ENCODE measurements at regions not wholly inside any gene's neighbourhood (a gene's known extent, or its start where the extent isn't known, plus 50 kb on each side); places are given as distances from the start of the nearest gene placed in this dataset.

DNA sequence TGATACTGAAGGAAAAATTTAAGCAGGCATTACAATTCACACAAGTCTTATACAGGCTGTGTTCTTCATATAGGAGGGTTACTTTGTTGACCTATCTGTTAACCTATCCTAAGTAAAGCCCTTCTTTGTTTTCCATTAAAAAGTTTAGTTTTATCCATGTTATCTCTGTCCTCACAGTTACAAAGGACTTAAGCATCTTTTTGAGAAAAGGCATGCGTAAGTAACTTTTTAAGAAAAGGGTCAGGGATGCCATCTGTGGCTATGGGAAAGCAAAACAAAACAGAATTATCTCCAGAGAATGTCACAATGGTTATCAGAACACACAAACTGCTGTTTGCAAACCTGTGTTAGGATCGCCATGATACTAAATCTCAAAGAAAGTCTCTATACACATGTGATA, 295.8 kb upstream of the MTPN start:
- WGBS, 2 experiments (ENCODE audit: extremely low coverage in 2 of 2, insufficient read length in 1 of 2) = no CpG with 5 or more reads among the region's 2 CpGs
- intact Hi-C loops (cut with micrococcal nuclease) = no loop called here
- Histone ChIP-seq H2AK5ac (ENCODE audit: low read depth, low read length) (no peak overlapping the region), H2BK120ac (ENCODE audit: low read depth, low read length) (no peak overlapping the region), H2BK15ac (ENCODE audit: low read depth, low read length) (no peak overlapping the region), H3K9me3 (ENCODE audit: control insufficient read depth, insufficient read depth, low read length) (no peaks in the 10 kb centered on the region), H4K5ac (ENCODE audit: low read depth, low read length) (no peak overlapping the region), H2BK5ac (ENCODE audit: low read depth, low read length, poor library complexity, severe bottlenecking) (no peak overlapping the region), H3K27ac (ENCODE audit: insufficient read depth, low read length) (no peak overlapping the region), H3K27me3 (ENCODE audit: control insufficient read depth, insufficient read depth, low read length) (no peaks in the 10 kb centered on the region), H3K4me2 (ENCODE audit: low read depth, low read length) (no peak overlapping the region), H3K9ac (ENCODE audit: low read depth, low read length) (no peak overlapping the region), H4K20me1 (ENCODE audit: insufficient read depth, low read length) (no peaks in the 10 kb centered on the region), H4K8ac (ENCODE audit: low read depth in 2 of 2, low read length in 2 of 2) (no peak overlapping the region), H3K4me1 (ENCODE audit: control insufficient read depth, insufficient read depth, low read length) (no peaks in the 10 kb centered on the region), H3K9me1 (ENCODE audit: insufficient read depth, low read length) (no peaks in the 10 kb centered on the region), H3K79me1 (ENCODE audit: low read depth in 1 of 2, low read length in 2 of 2) (no peaks in the 10 kb centered on the region), H3K56ac (ENCODE audit: extremely low read depth, insufficient read depth, low read length) (no peak overlapping the region), H3K4ac (ENCODE audit: low read depth, low read length) (no peak overlapping the region), H4K91ac (ENCODE audit: insufficient read depth, low read depth, low read length) (no peak overlapping the region), H2BK20ac (ENCODE audit: low read depth, low read length) (no peak overlapping the region), H2AK9ac (replicated peaks; ENCODE audit: low read depth, low read length, poor library complexity) (no peak overlapping the region), H3K14ac (replicated peaks; ENCODE audit: low read depth, low read length) (no peak overlapping the region), H3K36me3 (ENCODE audit: control insufficient read depth, insufficient read depth, low read length) (no peaks in the 10 kb centered on the region), H3K4me3 (ENCODE audit: insufficient read depth, low read depth, low read length) (no peak overlapping the region), H3K18ac (ENCODE audit: low read depth, low read length) (no peak overlapping the region), H2AFZ (replicated peaks; ENCODE audit: low read length, poor library complexity) (no peak overlapping the region), H3K23ac (ENCODE audit: low read depth, low read length) (no peak overlapping the region)
- ATAC-seq (ENCODE audit: low read depth) (no peak), DNase-seq (no peak)
- in situ Hi-C loops (cut with MboI; ENCODE audit: low sequenced_read_pairs) = no loop called here
- CTCF ChIA-PET = no interaction called here
- TF ChIP-seq CTCF (conservative IDR thresholded peaks at IDR 0.05; ENCODE audit: low read depth, low read length) (no peak), RCOR1 (IDR thresholded peaks at IDR 0.05; ENCODE audit: insufficient replicate concordance, low read length) (no peak), ELK1 (IDR thresholded peaks at IDR 0.05; ENCODE audit: borderline replicate concordance, low read depth, low read length) (no peak), MXI1 (IDR thresholded peaks at IDR 0.05; ENCODE audit: borderline replicate concordance, low read depth, low read length) (no peak), CHD1 (IDR thresholded peaks at IDR 0.05; ENCODE audit: low read depth, low read length) (no peak), MAFK (IDR thresholded peaks at IDR 0.05; ENCODE audit: low read depth, low read length) (no peak), BHLHE40 (IDR thresholded peaks at IDR 0.05; ENCODE audit: low read depth, low read length) (no peak), CEBPB (IDR thresholded peaks at IDR 0.05; ENCODE audit: low read depth, low read length) (no peak), NFE2L2 (IDR thresholded peaks at IDR 0.05; ENCODE audit: low read depth, low read length) (no peak), RAD21 (IDR thresholded peaks at IDR 0.05; ENCODE audit: low read length) (no peak), FOS (IDR thresholded peaks at IDR 0.05; ENCODE audit: low read depth, low read length) (no peak), SMC3 (IDR thresholded peaks at IDR 0.05; ENCODE audit: low read depth, low read length) (no peak), MAZ (IDR thresholded peaks at IDR 0.05; ENCODE audit: borderline replicate concordance, low read depth, low read length) (no peak), RFX5 (IDR thresholded peaks at IDR 0.05; ENCODE audit: low read depth, low read length) (no peak), POLR2A (IDR thresholded peaks at IDR 0.05; ENCODE audit: low read depth, low read length) (no peak)
- TF ChIP-seq, protein P1, sequence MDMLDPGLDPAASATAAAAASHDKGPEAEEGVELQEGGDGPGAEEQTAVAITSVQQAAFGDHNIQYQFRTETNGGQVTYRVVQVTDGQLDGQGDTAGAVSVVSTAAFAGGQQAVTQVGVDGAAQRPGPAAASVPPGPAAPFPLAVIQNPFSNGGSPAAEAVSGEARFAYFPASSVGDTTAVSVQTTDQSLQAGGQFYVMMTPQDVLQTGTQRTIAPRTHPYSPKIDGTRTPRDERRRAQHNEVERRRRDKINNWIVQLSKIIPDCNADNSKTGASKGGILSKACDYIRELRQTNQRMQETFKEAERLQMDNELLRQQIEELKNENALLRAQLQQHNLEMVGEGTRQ (IDR thresholded peaks at IDR 0.05; ENCODE audit: low read depth, low read length) = no peak
- POLR2A ChIA-PET (ENCODE audit: unreplicated experiment) = no interaction called here
- BruUV-seq (replicated peaks) = no TSS peak
- dilution Hi-C loops (cut with HindIII; ENCODE audit: low sequenced_read_pairs, unreplicated experiment) = no loop called here
